DND-41 (cell line): ENCODE measurements at regions not wholly inside any gene's neighbourhood (a gene's known extent, or its start where the extent isn't known, plus 50 kb on each side); places are given as distances from the start of the nearest gene placed in this dataset.

Source experiments
- EZH2 ChIP-seq: IDR thresholded peaks from 3 replicates; pipeline ENCODE4 v1.6.1; 2012; ENCODE audit warnings: borderline replicate concordance, low read depth, mild to moderate bottlenecking, moderate library complexity, low read length, inconsistent platforms; ENCODE audit not compliant: severe bottlenecking
- TF ChIP-seq, protein P1 (sequence below): IDR thresholded peaks from 2 replicates; pipeline ENCODE4 v1.5.1; 2012; ENCODE audit warnings: borderline replicate concordance, low read length, moderate library complexity, mild to moderate bottlenecking; ENCODE audit not compliant: poor library complexity, severe bottlenecking; ENCODE audit errors: extremely low read depth

GRCh38 chr18:60739212-60739611, 366.6 kb upstream of the MC4R start:
- TF ChIP-seq, protein P1, sequence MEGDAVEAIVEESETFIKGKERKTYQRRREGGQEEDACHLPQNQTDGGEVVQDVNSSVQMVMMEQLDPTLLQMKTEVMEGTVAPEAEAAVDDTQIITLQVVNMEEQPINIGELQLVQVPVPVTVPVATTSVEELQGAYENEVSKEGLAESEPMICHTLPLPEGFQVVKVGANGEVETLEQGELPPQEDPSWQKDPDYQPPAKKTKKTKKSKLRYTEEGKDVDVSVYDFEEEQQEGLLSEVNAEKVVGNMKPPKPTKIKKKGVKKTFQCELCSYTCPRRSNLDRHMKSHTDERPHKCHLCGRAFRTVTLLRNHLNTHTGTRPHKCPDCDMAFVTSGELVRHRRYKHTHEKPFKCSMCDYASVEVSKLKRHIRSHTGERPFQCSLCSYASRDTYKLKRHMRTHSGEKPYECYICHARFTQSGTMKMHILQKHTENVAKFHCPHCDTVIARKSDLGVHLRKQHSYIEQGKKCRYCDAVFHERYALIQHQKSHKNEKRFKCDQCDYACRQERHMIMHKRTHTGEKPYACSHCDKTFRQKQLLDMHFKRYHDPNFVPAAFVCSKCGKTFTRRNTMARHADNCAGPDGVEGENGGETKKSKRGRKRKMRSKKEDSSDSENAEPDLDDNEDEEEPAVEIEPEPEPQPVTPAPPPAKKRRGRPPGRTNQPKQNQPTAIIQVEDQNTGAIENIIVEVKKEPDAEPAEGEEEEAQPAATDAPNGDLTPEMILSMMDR = no peak
- no peak for TF ChIP-seq EZH2
